NT2/D1 (cell line): ENCODE measurements at regions not wholly inside any gene's neighbourhood (a gene's known extent, or its start where the extent isn't known, plus 50 kb on each side); places are given as distances from the start of the nearest gene placed in this dataset.

Experiments used
- SUZ12 ChIP-seq: IDR thresholded peaks from 2 replicates; pipeline ENCODE4 v1.6.1; 2011; ENCODE audit not compliant: insufficient read length, insufficient read depth; ENCODE audit errors: extremely low read depth
- YY1 ChIP-seq: IDR thresholded peaks from 2 replicates; pipeline ENCODE4 v1.6.1; 2011; ENCODE audit not compliant: insufficient read length, insufficient read depth
- ZNF274 ChIP-seq: IDR thresholded peaks from 2 replicates; pipeline ENCODE4 v1.6.1; 2011; ENCODE audit warnings: mild to moderate bottlenecking, low read depth, low read length

DNA sequence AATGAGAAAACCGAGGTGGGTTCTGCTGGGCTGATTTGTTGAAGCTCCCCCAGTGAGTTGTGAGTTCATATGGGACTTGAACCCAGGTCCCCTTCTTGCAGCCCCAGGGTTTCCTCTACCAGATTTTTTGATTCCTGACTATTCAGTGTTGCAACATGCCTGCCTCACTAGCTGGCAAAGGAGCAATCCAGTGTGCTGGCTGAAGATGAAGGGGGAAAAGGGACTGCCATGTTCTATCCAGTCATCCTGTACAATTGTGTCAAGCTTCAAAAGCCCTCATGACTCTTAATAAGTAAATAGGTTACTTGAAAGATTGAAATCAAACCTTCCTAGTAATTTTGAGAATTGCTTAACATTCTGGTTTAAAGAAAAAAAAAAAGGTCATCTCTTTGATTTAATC lies 211.5 kb upstream of the TP63 start:
- no peak for TF ChIP-seq SUZ12
- no peak for TF ChIP-seq YY1
- TF ChIP-seq ZNF274: no peak
